22Rv1 (cell line): ENCODE measurements at regions not wholly inside any gene's neighbourhood (a gene's known extent, or its start where the extent isn't known, plus 50 kb on each side); places are given as distances from the start of the nearest gene placed in this dataset.

Experiments used
- H3K27ac ChIP-seq: fragments of 450-650 bp; 2 replicates; pipeline ENCODE4 v1.5.1; 2017
- ZFX ChIP-seq: fragments of 450-650 bp; IDR thresholded peaks from 2 replicates; pipeline ENCODE4 v1.6.1; 2017; ENCODE audit warnings: antibody characterized with exemption, borderline replicate concordance
- TF ChIP-seq, protein P1 (sequence below): fragments of 450-650 bp; IDR thresholded peaks from 2 replicates; pipeline ENCODE4 v1.5.1; 2017; ENCODE audit warnings: mild to moderate bottlenecking

DNA sequence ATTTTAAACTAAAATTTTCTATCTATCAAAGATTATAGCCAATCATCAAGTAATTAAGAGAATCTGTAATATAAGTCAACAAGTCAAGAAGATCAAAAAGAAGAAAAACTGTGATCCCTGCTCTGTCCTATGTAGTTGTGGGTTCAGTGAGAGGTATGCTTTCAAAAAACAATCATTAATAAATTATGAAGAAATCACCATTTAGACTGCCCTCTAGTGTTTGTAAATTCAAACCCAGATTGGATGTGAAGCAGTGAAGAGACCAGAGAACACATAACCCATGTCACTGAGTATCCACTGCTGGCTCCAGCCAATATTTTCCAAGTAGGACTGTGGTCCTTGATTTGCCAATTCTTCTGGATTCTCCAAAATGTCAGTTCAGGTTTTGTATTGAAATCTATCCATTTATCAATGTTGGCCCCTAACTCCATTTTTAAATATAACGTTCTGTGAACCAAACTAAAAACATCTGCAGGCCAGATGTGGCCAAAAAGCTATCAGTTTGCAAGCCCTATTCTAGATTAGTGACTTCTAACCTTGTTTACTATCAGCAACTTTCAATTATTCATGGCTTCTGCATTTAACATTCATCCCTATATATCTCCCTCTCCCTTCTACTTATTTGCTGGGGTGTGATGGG is 467.5 kb upstream of the CXADR start:
- H3K27ac ChIP-seq: no peak overlapping the region
- TF ChIP-seq ZFX: no peak
- TF ChIP-seq, protein P1, sequence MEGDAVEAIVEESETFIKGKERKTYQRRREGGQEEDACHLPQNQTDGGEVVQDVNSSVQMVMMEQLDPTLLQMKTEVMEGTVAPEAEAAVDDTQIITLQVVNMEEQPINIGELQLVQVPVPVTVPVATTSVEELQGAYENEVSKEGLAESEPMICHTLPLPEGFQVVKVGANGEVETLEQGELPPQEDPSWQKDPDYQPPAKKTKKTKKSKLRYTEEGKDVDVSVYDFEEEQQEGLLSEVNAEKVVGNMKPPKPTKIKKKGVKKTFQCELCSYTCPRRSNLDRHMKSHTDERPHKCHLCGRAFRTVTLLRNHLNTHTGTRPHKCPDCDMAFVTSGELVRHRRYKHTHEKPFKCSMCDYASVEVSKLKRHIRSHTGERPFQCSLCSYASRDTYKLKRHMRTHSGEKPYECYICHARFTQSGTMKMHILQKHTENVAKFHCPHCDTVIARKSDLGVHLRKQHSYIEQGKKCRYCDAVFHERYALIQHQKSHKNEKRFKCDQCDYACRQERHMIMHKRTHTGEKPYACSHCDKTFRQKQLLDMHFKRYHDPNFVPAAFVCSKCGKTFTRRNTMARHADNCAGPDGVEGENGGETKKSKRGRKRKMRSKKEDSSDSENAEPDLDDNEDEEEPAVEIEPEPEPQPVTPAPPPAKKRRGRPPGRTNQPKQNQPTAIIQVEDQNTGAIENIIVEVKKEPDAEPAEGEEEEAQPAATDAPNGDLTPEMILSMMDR: peak; percentile 73

DNA sequence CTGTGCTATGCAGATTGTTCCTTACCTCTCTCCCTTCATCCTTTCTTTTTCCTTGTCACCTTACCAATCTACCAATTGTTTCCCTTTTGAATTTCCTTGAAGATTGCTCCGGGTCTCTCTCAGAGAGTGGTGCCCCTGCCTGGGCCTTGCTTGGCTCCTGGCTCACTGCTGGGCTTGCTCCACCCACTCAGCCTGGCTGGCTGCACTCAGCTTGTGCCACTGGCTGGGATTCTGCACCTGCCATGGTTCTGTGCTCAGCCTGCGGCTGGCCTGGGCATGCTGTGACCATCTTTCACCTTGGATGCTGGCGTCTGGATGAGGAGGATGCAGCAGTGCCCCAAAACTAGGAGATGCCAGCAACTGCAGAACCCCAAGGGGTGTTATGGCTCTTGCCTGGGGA is 463.9 kb upstream of the CXADR start:
- H3K27ac ChIP-seq: no peak overlapping the region
- TF ChIP-seq ZFX: no peak
- TF ChIP-seq, protein P1: no peak

DNA sequence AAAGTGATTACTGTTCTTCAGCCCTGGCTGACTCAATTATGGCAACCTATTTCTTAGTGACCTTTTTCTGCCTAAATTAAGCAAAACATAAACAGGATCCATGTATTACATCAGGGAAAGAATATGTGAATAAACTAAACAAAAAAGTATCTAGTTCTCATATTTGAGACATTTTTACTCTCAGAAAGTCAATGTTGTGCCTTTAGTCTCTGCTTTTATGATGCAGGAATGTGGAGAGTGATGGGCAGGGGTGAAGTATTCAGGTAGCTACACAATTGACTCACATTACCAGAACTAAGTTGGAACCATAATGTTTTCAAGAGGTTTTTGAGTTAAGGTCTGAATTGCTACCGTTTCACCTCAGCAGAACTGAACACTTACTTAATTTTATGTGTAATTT is 462.7 kb upstream of the CXADR start:
- TF ChIP-seq ZFX: no peak
- TF ChIP-seq, protein P1: no peak
- no peak overlapping the region for H3K27ac ChIP-seq

DNA sequence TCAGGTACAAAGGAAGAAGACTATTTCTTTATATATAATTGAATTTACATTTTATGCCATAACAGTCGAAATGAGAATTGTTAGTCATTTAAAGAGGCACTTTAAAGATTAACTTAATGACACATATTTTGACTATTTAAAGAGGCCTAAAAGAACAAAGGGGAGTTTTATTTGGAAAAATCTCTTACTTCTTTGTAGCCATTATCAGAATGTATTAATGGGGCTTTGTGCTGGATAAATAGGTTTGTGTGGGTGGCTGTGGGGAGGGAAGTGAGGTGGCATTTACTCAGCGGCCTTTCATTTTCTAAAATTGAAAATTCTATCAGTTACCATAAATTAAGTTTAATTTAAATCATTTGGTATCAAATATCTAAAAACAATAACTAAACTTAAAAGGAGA is 462.2 kb upstream of the CXADR start:
- H3K27ac ChIP-seq: no peak overlapping the region
- TF ChIP-seq ZFX: no peak
- TF ChIP-seq, protein P1: no peak

DNA sequence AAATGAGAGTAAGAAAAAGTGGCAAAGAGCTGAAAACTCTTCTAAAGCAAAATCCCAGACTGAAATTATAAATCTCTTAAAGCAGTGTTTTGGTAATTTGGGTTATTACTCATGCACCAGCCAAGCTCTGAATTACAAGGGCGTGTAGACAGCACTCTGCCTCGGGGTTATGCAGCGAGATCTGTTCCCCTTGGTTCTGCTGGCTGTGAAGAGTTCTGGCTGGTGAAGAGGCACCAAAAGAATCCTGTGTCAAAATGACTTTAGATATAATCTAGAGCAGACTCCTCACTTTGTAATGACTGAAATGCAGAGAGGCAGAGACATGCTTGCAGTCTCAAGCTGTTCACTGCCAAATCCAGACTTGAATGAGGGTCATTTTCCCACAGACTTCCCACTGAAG is 461.8 kb upstream of the CXADR start:
- H3K27ac ChIP-seq: no peak overlapping the region
- TF ChIP-seq, protein P1: no peak
- no peak for TF ChIP-seq ZFX

DNA sequence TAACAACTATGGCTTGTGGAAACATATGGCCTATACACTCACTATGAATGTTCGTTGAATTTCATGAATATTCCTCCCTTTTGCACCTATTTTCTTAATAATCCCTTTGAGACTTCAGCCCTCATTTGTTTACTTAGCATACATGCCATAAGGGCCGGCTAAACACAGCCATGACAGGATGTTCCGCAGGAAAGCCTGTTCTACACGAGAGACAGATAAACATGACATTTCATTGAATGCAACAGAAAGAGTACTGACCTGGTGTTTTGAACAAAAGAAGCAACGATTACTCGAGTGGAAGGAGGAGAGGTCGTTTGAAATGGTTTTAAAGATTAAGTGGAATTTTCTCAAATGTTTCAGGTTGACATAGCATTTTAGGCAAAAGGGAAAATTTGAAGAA is 459.5 kb upstream of the CXADR start:
- TF ChIP-seq, protein P1: no peak
- TF ChIP-seq ZFX: no peak
- H3K27ac ChIP-seq: no peak overlapping the region

DNA sequence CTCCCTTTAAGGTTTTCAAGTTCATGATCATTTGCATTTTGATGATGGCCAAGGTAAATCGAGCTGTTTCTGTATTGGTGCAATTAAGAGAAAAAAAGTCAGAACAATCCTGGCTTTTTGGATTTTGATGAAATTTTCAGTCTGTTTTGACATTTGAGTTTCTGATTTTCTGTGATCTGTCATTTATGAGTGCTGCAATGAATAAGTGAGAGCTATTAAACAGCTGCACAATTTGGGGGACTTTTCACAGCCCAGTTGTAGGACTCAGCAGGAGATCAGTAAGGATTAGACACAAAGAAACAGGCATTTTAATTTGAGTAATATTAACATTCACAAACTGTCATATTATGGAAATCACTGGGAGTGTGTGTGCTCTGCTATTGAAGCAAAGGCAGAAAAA is 452.9 kb upstream of the CXADR start:
- TF ChIP-seq, protein P1: no peak
- TF ChIP-seq ZFX: no peak
- H3K27ac ChIP-seq: no peak overlapping the region
